ENCODE measurements at regions not wholly inside any gene's neighbourhood (a gene's known extent, or its start where the extent isn't known, plus 50 kb on each side); places are given as distances from the start of the nearest gene placed in this dataset.

- TF ChIP-seq TEAD4 (IDR thresholded peaks at IDR 0.05) (no peak), CEBPB (IDR thresholded peaks at IDR 0.05) (no peak), TCF12 (IDR thresholded peaks at IDR 0.05; ENCODE audit: low read depth) (no peak)
These were observed 123.8 kb upstream of the RHOBTB1 start for GRCh38 chr10:61067671-61068336.

GRCh38 chr10:61066661-61067344, 122.8 kb upstream of the RHOBTB1 start:
- TF ChIP-seq MAX (IDR thresholded peaks at IDR 0.05) (no peak), TCF12 (IDR thresholded peaks at IDR 0.05; ENCODE audit: low read depth) (no peak), TEAD4 (IDR thresholded peaks at IDR 0.05) (no peak), USF1 (IDR thresholded peaks at IDR 0.05) (no peak), CREB1 (IDR thresholded peaks at IDR 0.05; ENCODE audit: low read depth) (no peak), TAF1 (IDR thresholded peaks at IDR 0.05; ENCODE audit: low read depth) (no peak), RAD21 (IDR thresholded peaks at IDR 0.05; ENCODE audit: low read depth) (no peak), FOXM1 (IDR thresholded peaks at IDR 0.05; ENCODE audit: borderline replicate concordance, low read depth) (no peak), CEBPB (IDR thresholded peaks at IDR 0.05) (no peak), NFIC (IDR thresholded peaks at IDR 0.05) (no peak), REST (IDR thresholded peaks at IDR 0.05; ENCODE audit: low read depth) (no peak), ZBTB7A (IDR thresholded peaks at IDR 0.05; ENCODE audit: low read depth) (no peak), EGR1 (IDR thresholded peaks at IDR 0.05) (no peak)

GRCh38 chr10:61065051-61065450, 121.1 kb upstream of the RHOBTB1 start:
- no peak for TF ChIP-seq YY1 (IDR thresholded peaks at IDR 0.05; ENCODE audit: low read depth)
- TF ChIP-seq EP300 (IDR thresholded peaks at IDR 0.05; ENCODE audit: borderline replicate concordance): no peak
- TF ChIP-seq MAX (IDR thresholded peaks at IDR 0.05): no peak
- TF ChIP-seq ZBTB7A (IDR thresholded peaks at IDR 0.05; ENCODE audit: low read depth): no peak
- no peak for TF ChIP-seq RAD21 (IDR thresholded peaks at IDR 0.05; ENCODE audit: low read depth)
- TF ChIP-seq FOXM1 (IDR thresholded peaks at IDR 0.05; ENCODE audit: borderline replicate concordance, low read depth): no peak

GRCh38 chr10:61064356-61064755, 120.4 kb upstream of the RHOBTB1 start:
- no peak for TF ChIP-seq REST (IDR thresholded peaks at IDR 0.05; ENCODE audit: low read depth)

GRCh38 chr10:61063901-61064300, 119.9 kb upstream of the RHOBTB1 start:
- TF ChIP-seq NFIC (IDR thresholded peaks at IDR 0.05): no peak
- TF ChIP-seq YY1 (IDR thresholded peaks at IDR 0.05; ENCODE audit: low read depth): no peak
- TF ChIP-seq MAX (IDR thresholded peaks at IDR 0.05): no peak
- TF ChIP-seq TEAD4 (IDR thresholded peaks at IDR 0.05): no peak
- TF ChIP-seq FOXM1 (IDR thresholded peaks at IDR 0.05; ENCODE audit: borderline replicate concordance, low read depth): no peak
- no peak for TF ChIP-seq RAD21 (IDR thresholded peaks at IDR 0.05; ENCODE audit: low read depth)
- no peak for TF ChIP-seq EP300 (IDR thresholded peaks at IDR 0.05; ENCODE audit: borderline replicate concordance)
- no peak for TF ChIP-seq REST (IDR thresholded peaks at IDR 0.05; ENCODE audit: low read depth)
- TF ChIP-seq CEBPB (IDR thresholded peaks at IDR 0.05): no peak
